Fibroblast of the aortic adventitia (primary cell): ENCODE measurements at regions not wholly inside any gene's neighbourhood (a gene's known extent, or its start where the extent isn't known, plus 50 kb on each side); places are given as distances from the start of the nearest gene placed in this dataset.

Experiments used
- DNase-seq: peaks from one replicate; pipeline ENCODE4 v3.0.0-alpha.2; 2010; ENCODE audit warnings: low read depth
- H3K4me3 ChIP-seq: 2 replicates; pipeline ENCODE4 v1.5.1; 2011; ENCODE audit warnings: low read depth, mild to moderate bottlenecking, control low read depth, low read length, moderate library complexity
- TF ChIP-seq, protein P1 (sequence below): IDR thresholded peaks from 2 replicates; pipeline ENCODE4 v1.5.1; 2011; ENCODE audit warnings: mild to moderate bottlenecking, low read length, control low read depth, inconsistent platforms; ENCODE audit not compliant: insufficient read depth

DNA sequence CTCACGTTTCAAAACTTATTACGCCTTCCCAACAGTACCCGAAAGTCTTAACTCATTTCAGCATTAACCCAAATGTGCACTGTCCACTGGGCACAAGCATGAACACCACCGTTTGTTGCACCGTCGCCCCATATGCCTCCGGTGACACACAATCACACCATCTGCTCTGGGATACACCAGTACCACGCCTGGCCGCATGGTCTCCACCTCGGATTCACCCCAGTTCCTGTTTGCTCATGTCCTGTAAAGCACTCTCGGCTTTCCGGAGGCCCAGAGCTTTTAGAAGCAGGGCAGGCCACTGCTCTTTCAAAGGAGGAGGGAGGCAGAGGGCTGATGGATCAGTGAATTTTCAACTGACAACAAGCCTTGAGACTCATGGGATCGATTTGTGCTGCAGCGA is 1570.0 kb upstream of the DEFB115 start:
- H3K4me3 ChIP-seq, result no peak overlapping the region
- TF ChIP-seq, protein P1, sequence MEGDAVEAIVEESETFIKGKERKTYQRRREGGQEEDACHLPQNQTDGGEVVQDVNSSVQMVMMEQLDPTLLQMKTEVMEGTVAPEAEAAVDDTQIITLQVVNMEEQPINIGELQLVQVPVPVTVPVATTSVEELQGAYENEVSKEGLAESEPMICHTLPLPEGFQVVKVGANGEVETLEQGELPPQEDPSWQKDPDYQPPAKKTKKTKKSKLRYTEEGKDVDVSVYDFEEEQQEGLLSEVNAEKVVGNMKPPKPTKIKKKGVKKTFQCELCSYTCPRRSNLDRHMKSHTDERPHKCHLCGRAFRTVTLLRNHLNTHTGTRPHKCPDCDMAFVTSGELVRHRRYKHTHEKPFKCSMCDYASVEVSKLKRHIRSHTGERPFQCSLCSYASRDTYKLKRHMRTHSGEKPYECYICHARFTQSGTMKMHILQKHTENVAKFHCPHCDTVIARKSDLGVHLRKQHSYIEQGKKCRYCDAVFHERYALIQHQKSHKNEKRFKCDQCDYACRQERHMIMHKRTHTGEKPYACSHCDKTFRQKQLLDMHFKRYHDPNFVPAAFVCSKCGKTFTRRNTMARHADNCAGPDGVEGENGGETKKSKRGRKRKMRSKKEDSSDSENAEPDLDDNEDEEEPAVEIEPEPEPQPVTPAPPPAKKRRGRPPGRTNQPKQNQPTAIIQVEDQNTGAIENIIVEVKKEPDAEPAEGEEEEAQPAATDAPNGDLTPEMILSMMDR, result no peak
- DNase-seq, result no peak

GRCh38 chr20:29689411-29690225 is 1567.8 kb upstream of the DEFB115 start:
- no peak overlapping the region for H3K4me3 ChIP-seq
- DNase-seq, result no peak
- TF ChIP-seq, protein P1, result no peak

DNA sequence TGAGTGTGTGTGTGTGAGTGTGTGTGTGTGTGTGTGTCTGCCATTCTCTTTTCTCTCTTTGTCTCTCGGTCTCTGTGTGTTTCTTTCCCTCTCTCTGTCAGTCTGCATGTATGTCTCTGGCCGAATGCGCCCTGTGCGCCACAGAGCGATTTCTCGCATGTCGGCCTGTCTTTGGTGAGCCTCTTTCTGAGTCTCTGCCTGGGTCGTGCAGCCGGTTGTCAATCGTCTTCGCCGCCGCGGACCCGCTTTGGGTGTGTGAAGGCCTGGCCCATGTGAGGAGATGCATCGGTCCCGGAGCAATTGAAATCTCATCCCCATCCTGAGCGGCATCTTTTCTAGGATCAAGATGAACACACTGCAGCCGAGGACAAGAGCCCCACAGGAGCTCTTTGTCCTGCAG is 1567.2 kb upstream of the DEFB115 start:
- H3K4me3 ChIP-seq, result no peak overlapping the region
- TF ChIP-seq, protein P1, result no peak
- DNase-seq, result no peak

DNA sequence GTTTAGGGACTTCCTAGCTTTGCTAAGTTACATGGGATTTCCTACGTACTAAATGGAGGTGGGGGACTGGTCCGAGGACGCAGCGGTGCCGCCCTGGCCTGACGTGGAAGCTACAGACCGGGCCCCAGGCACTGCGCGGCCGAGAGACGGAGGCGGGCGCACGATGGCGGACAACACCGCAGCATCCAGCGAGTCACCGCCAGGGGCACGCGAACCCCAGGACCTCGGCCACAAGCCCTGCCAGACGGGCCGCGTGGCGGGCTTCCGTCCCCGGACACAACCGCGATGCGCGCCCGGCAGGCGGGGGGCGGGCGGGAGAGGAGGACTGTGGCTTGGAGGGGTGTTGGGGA is 1516.9 kb upstream of the DEFB115 start:
- DNase-seq, result no peak
- H3K4me3 ChIP-seq, result no peak overlapping the region
- TF ChIP-seq, protein P1, result no peak

GRCh38 chr20:29740951-29741593 is 1516.4 kb upstream of the DEFB115 start:
- TF ChIP-seq, protein P1, result no peak

GRCh38 chr20:29741594-29741893 is 1515.9 kb upstream of the DEFB115 start:
- no peak overlapping the region for H3K4me3 ChIP-seq
- TF ChIP-seq, protein P1, result no peak
- DNase-seq, result no peak

More at GRCh38 chr20:29740951-29741593, 1516.4 kb upstream of the DEFB115 start:
- DNase-seq, result no peak
- no peak overlapping the region for H3K4me3 ChIP-seq
